GM19324 (cell line): ENCODE measurements at regions not wholly inside any gene's neighbourhood (a gene's known extent, or its start where the extent isn't known, plus 50 kb on each side); places are given as distances from the start of the nearest gene placed in this dataset.

ENCODE experiments used
- ATAC-seq: cut with Tn5 transposase; IDR thresholded peaks from one replicate; pipeline ENCODE4 v1.9.1; 2021; ENCODE audit warnings: mild to moderate bottlenecking, moderate library complexity; ENCODE audit not compliant: unreplicated experiment, low FRiP score

DNA sequence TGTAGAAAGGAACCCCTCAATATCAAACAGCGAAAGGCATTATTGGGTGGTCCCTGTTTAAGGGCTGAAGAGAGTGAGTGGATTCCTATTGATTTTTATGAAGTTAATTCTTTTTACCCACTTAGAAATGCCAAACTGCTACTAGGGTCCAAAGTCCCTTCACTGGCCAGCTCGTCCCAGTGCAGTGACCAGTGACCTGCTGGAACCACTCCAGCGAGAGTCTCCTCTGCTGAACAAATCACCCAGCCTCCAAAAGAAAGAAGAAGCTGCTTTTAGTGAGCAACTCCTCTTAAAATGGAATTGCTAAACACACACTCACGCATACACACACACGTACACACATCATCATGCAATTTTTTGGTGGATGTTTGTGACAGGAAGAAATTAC is 198.2 kb upstream of the PLEKHG7 start:
- no peak for ATAC-seq

DNA sequence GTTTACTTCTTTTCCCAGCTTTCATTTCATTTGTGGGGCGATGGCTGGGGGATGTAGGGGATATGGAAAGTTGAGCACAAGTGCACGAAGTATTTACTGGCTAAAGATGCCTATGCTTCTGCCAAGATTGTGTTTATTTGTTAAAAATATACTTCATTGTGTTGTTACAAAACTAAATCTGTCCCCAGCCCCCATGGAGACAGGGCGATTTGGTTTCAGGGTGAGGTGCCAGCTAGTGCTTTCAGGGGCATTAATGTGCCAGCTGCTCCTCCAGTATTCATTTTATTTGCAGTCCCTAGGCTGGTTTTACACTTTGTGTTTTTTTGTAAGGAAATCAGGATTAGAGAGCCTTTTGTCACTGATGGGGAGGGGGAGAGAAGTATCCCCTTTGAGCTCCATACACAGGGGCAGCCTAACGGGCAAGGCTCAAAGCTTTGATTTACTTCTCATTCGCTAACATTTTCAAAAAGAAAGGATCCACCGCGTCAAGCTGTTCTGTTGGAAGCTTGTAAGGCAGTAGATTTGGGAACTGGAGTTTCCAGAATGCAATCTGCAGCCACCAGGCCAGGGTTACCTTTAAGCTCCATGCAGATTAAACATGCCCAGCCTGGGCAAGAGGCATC is 198.7 kb upstream of the PLEKHG7 start:
- ATAC-seq: no peak

DNA sequence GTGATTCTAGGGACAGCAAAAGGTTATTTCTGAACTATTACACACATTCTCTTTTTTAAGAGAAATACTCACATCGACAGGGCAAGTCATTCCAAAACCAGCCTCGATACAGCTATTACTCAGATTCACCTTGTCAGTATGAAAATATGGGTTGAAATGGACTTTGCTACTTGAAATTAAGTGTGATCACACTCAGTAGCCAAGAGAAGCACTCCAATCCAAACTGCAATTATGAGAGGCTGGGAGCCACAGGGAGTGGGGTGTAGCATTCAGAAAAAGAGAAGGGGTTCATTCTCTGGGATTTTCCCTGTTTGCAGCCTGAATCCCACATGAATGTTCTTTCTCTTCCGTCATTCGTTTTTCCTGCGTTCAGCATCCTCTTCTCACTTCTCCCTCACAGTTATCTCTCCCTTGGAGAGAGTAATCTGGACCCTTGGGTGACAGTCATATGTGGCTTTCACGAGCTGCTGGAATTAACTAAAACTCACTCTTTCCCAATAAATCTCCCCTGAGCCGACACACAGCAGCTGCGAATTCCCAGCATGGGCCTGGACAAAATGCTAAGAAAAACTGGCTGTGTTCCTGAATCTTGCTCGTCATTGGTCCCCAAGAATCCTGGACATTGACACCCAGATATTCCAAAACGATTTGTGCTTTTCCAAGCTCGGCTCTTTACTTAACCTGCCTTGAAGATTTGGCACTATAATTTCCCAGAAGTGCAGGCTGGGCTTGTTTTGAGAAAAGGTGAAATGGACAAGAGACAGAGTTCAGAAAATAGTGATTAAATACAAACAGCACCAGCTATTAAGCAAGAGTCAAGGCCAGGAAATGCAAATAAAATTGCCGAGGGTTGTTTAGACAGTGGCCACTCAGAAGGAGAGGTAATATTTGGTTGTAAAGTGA is 199.5 kb upstream of the PLEKHG7 start:
- peak; percentile 17 for ATAC-seq

DNA sequence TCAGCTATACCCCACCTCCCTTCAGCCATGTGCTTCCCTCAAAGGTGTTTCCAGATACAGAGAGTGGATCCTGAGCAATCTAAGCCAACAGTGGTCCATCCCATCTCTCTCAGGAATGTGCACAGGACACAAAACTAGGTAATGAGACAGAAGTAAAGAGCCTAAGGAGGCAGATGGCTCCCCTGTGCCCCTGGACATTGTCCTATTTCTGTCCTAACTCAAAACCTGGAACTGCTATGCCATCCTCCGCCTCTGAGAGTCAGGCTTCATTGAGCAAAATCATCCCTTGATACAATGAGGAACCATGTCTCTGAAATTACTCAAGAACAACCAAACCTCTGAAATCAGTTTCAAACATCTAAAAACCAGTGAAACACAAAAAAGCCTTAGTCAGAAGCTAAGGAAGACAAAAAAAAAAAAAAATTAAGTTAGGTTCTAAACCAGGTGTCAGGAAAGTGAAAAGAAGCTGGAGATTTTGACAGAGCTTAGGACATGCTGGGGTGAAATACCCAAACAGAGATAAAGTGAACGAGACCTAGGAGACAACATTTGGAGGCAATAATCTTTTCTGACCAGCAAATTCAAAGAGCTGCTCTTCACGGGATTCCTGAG is 200.3 kb upstream of the PLEKHG7 start:
- peak; percentile 50 for ATAC-seq

DNA sequence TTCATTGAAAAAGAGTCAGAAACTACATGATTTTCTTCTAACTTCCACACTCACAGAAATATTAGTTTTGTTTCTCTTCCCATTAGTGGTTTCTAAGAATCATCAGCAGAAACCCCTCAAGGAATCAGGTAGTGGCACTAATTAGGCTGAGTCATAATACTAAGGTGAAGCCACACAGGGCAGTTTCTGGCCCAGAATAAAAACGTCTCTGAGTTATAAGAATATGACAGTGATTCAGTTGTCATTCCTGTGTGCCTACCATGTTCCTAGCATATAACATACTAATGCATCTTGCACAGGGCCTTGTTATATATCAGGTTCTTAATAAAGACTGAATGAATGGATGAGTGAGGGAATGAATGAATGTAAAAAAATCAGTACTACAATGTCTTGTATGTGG is 206.0 kb upstream of the PLEKHG7 start:
- no peak for ATAC-seq

DNA sequence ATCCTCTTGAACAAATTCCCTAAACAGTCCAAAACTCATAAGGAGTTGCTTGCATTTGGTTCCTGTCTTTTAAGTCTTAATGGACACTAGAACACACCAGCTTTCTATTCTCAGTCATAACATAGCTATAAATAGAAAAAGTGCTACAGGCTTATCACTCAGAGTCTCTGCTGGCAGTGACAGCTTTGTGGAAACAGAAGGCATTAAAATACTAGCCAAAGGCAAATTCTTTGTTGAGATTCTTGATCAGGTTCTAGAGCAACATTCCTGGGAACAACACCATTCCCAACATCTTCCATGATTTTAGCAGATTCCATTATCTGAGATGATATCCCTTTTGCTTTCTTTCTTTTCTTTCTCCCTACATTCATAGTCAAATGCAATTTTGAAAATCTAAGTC is 207.7 kb upstream of the PLEKHG7 start:
- ATAC-seq: no peak

DNA sequence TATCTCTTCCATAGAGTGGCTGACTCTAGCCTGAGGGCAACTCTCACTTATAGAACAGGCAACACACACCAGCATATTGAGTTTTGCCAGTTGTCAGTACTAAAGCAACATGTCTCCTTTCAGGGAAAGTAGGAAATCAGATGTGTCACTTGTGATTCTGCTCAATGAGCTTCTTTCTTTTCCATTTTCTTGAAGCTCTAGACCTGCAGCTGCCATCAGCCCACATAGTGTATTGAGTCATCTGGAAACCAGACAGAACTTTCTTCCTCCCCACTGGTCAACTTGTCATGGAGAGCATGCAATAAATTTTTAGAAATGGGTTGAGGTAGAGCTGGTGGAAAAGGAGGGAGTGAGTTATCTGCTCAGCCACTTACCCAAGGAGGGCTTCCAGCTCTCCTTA is 209.0 kb upstream of the PLEKHG7 start:
- no peak for ATAC-seq

DNA sequence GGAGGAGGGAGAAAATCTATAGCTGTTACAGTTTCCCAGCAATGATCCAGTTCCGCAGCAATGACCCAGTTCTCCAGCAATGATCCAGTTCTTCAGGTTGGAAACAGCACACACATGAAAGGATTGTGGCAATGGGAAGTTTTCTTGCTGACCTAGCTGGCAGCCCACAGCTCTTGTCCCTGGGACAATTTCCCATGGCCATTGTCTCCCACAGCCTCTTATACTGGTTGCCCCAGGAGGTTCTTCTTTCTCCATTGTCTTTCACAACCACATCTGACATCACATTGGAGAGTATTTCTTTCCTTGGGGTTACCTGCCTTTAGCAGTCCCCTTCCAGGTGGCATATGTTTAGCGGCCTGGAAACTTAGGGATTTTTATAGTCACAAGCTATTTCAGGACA is 209.8 kb upstream of the PLEKHG7 start:
- no peak for ATAC-seq

DNA sequence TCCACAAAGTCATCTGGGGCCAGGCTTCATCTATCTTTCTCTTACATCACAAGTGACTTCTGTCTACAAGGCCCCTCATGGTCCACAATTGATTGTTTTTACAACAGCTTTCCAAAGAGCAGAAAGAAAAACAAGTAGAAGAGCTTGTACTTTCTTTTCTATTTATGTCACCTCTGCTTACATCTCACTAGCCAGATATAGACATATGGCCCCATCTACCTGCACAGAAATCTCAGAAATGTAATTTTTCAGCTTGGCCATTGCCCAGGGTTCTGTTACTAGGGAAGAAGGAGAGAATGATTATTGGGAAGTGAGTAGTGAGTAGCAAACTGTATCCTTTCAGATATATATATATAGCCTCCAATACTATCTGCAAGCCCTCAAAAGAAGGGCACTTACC is 210.5 kb upstream of the PLEKHG7 start:
- no peak for ATAC-seq

DNA sequence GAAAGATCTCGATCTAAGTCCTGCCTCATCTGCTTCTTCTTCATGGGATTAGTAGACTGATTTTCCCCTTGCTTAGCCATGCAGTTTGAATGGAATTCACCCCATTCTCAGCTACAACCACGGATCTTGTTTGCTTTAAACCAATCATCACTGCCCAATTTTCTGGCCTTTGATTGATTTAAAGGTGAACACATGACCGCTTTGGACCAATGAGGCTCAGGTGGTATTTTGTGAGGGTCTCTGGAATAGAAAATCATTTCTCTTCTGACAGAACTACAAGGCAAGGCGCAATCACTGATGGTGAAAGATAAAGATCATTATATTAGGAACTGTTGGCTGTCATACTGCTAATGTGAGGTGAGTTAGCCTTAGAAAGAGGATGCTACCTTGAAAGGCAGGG is 213.0 kb upstream of the PLEKHG7 start:
- no peak for ATAC-seq

DNA sequence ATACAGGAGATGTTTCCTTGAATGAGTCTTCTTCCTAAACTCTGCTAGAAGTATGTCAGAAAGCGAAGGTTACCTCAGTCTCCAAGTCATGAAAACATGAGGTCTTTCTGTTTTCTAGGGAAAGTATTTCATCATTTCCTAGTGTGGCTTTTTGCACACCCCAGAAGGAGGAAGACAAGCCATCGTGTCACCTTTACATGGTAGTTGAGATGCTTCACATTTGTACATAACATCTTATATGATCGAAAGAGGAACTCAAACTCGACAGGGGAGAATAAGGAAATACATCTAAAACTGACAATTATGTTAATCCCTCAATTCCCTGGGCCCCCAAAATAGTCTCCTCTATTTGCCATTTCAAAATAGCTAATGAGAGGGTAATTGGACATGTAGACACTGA is 214.1 kb upstream of the PLEKHG7 start:
- ATAC-seq: no peak

DNA sequence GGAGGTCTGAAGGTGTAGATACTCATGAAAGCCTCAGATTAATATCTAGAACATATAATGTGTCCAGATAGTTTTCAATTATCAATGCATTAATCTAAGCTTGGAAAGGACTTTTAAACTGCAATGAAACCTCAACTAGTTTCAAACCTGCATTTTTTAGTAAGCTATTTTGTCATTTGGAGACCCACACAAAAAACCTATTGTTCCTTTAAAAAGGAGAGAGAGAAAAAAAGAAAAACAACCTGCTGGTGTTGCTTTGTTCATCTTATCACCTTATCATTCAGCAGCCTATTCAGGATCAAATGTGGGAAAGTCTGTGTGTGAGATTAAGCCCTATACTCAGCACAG is 215.7 kb upstream of the PLEKHG7 start:
- ATAC-seq: no peak

DNA sequence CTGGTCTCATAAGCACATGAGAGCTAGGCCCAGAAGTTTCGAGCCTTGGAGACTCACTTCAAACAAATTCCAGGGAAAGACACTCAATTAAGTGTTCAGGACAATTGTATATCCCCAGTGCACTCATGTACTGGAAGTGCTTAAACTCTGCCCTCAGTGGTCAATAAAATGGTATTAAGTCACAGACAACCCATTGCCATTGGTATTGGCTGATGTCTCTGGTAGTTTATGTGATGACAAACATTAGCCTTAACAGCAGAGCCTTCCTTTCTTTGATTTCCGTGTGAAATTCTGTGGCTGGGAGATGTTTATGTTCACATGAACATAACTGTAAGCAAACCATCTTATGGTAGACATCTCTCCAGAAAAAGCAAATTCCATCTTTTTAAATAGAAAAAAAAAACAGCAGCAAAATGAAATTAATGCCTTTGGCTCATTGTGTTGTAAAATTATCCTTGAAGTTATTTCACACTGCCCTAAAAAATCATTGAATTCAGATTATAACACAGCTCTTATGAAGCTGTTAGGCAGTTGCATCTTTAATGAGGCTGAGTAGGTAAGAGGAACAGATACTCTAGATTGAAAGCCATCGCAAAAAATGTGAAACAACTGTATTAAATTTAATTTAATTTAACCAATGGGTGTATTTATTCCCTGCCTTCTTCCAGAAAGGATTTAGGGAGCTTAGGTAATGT is 216.2 kb upstream of the PLEKHG7 start:
- no peak for ATAC-seq

DNA sequence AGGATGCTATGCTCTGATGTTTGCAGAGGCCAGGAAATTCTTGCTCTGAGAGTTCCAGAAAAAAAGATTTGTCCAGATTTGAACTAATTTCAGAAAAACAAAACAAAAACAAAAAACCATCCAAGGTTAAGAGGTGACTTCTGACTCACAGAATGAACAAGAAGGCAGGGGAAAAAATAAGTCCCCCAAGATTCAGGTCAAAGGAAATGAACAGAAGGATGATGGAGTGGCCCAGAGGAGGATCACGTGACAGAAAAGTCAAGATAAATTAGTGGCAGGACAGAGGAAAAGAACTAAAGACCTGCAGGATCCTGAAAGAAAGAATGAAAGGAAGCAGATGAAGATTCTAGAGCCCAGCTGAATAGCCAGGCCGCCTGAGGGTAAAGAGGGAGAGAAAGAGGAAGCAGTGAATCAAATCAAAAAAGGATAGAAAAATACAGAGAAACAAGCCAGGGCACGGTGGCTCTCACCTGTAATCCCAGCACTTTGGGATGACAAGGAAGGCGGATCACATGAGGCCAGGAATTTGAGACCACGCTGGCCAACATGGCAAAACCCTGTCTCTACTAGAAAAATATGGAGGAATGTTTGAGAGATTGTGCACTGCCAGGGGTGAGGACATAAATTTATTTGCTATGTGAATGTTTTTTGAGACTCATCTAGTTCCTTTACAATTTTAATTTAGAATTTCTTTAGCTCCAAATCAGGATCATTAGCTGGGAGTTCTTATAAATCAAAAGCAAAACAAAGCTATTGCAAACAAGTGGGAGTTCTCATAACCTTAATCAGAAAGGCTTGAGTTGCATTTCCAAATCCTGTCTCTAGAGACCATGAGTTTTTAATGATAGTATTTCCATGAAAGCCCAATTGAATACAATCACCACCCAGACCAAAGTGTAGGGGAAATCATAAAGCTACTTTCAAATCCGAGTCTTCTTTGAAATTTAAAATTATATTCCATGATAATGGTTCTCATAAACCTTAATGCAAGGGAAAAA is 217.1 kb upstream of the PLEKHG7 start:
- ATAC-seq: no peak

DNA sequence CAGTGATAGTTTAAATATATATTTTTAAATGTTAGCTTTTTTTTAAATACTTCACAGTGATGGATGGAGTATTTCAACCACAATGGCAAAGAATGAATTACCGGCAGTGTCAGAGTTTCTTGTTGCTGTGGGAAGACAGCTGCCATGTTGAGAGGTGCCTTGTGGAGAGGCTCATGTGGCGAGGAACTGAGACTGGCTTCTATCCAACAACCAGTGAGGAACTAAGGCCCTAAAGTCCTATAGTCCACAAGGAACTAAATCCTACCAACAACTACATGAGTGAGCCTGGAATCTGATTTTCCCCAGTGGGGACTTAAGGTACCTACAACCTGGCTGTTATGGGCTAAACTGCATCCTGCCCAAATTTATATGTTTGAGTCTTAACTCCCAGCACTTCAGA is 220.2 kb upstream of the PLEKHG7 start:
- ATAC-seq: no peak

DNA sequence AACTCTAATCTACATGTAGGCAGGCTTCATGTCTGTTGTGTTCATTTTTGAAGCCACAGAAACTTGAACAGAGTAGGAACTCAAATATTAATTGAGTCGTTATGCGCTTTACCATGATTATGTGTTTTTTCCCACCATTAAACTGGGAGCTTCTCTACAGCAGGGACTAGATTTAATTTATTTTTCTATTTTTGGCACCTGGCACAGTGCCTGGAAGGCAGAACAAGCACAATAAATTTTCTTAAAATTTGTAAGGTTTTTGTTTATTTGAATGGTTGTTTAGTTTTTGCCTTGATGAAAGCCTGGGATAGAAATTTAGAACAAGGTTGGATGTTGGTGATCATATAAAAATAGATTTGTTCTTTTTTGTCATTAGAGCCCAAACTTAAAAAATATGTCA is 221.7 kb upstream of the PLEKHG7 start:
- no peak for ATAC-seq

DNA sequence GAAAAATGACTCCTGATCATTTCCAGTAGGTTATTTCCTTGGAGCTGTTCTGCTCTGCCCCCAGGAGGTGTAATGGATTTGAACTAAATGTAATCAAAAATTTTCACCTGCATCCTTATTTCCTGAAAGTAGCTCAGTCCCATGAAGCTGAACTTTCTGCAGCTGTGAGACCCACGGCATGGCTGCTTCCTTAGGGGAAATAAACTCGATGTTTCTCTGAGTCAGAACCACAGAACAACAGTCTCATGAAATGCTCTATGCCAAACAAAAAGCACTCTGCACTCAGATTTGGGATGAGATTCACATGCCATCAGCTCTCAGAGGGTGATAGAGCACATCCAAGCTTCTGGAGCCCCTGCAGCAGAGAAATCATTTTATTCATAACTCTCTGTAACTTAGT is 224.1 kb upstream of the PLEKHG7 start:
- ATAC-seq: no peak

DNA sequence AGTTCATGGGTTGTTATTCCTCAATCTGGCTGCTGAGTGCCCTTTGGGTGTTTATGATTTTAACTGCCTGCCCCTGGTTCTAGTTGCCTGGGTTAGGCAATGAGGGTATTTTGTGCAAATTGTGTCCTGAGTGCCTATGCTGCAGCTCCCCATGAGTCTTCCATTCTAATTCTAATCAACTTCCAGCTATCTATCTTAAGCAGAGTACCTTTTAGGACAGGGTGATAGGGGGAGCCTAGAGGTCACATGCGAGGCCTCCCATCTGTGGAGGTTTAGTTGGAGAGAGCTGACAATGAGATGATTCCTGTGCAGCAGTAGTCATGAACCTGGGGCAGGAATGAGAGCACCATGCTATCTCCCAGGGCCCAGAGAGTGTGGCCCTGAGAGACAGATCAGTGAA is 225.9 kb upstream of the PLEKHG7 start:
- ATAC-seq: no peak

DNA sequence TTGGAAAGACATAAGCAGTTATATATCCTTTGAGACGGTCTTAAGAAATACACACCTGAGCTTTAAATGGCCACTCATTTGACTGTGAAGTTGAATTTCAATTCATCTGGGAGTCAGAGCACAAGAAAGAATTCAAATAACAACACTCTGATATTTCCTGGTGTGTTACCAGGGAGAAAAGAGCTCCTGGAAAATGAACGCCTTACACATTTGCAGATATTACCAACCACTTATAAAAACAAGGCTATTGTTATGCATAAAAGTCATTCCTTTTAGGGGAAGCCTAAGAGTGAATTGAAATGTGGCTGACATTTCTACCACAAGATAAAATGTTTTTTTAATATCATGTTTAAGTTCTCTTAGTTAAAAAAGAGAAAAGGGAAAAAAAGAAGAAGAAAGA is 229.2 kb upstream of the PLEKHG7 start:
- ATAC-seq: no peak

DNA sequence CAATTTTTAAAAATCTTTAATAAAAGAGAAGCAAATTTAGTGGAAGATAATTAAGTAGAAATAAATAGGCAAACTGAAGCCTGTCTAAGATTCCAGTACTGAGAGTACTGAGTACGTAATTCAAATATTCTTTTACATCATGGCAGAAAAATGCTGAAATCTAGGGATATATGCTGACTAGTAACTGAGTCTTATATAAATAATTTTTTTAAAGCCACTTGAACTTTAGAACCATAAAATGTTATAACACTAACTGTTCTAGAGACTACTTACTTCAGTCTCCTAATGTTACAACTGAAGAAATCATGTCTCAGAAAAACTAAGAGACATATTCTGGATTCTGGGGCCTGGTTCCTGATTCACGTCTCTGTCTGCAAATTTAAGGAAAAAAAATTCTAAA is 230.6 kb upstream of the PLEKHG7 start:
- ATAC-seq: no peak
